BLaER1 treated with 17β-estradiol and CSF1 and Interleukin-3, amounts not matched to agents 10 nM and 100 nM (cell line): ENCODE measurements at regions not wholly inside any gene's neighbourhood (a gene's known extent, or its start where the extent isn't known, plus 50 kb on each side); places are given as distances from the start of the nearest gene placed in this dataset.
"Not testable (repeated sequence)": the region's sequence is repeated elsewhere in the genome, so short reads cannot be mapped to it uniquely, and the experiment has no call there.

Experiments used
- H3K27ac ChIP-seq, 11 experiments: shearing (Covaris generic); formaldehyde crosslinking; 2 replicates each; pipeline ENCODE4 v1.8.1; 2022
- H3K27me3 ChIP-seq, 11 experiments: shearing (Covaris generic); formaldehyde crosslinking; 2 replicates each; pipeline ENCODE4 v1.8.1; 2022
- H3K36me3 ChIP-seq, 11 experiments: shearing (Covaris generic); formaldehyde crosslinking; 2 replicates each; pipeline ENCODE4 v1.8.1; 2022
- H3K4me1 ChIP-seq, 10 experiments: shearing (Covaris generic); formaldehyde crosslinking; 2 replicates each; pipeline ENCODE4 v1.8.1; 2022
- H3K4me2 ChIP-seq, 11 experiments: shearing (Covaris generic); formaldehyde crosslinking; 2 replicates each; pipeline ENCODE4 v1.8.1; 2022
- H3K4me3 ChIP-seq, 10 experiments: shearing (Covaris generic); formaldehyde crosslinking; 2 replicates each; pipeline ENCODE4 v1.8.1; 2022
- H3K9ac ChIP-seq, 11 experiments: shearing (Covaris generic); formaldehyde crosslinking; 2 replicates each; pipeline ENCODE4 v1.8.1; 2022
- H3K9me3 ChIP-seq, 11 experiments: shearing (Covaris generic); formaldehyde crosslinking; replicated peaks in 1 of 11; 2 replicates each; pipeline ENCODE4 v1.8.1; 2022
- H4K20me1 ChIP-seq, 11 experiments: shearing (Covaris generic); formaldehyde crosslinking; 2 replicates each; pipeline ENCODE4 v1.8.1; 2022
- Cebpa-rat ChIP-seq, 11 experiments: shearing (Covaris generic); IDR thresholded peaks; 2 replicates each; pipeline ENCODE4 v1.8.1; 2022

GRCh38 chr4:34464196-34464595, 1780.1 kb downstream of the ARAP2 start:
- Histone ChIP-seq H4K20me1 (no peaks in the 10 kb centered on the region), H3K4me3 (no peak overlapping the region), H3K9ac (no peak overlapping the region), H3K27ac (no peak overlapping the region), H3K9me3 (peaks cover 0 to 7% (median 0%) of the 10 kb centered on the region in 11 experiments; a peak in 3 of 22 replicates), H3K27me3 (peaks cover 0 to 13% (median 0%) of the 10 kb centered on the region in 11 experiments; a peak in 1 of 22 replicates), H3K4me1 (peaks cover 0 to 10% (median 0%) of the 10 kb centered on the region in 10 experiments; a peak in 8 of 20 replicates), H3K4me2 (no peak overlapping the region; a peak in 1 of 22 replicates), H3K36me3 (no peaks in the 10 kb centered on the region)
- no peak for TF ChIP-seq Cebpa-rat (IDR thresholded peaks at IDR 0.05)

DNA sequence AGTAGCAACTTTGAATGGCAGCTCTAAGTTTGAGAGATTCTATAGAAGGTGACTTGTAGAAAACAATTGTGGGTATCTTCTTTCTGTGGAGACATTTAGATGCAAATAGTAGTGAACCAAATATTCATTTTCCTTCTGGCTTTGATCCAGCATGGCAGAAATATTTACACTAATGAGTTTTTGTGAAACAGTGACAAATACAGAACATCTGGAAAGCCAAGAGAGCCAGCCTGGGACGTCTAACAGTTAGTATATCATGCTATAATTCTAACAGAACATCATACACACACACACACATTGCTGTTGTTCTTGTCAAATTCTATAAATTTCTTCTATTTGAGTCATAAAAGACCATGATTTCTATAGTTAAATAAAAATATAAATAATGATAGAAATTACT, 1777.9 kb downstream of the ARAP2 start:
- Histone ChIP-seq H3K9me3 (peaks cover 0 to 7% (median 0%) of the 10 kb centered on the region in 11 experiments; a peak in 3 of 22 replicates), H3K4me3 (no peak overlapping the region), H3K36me3 (no peaks in the 10 kb centered on the region), H3K27me3 (peaks cover 0 to 7% (median 0%) of the 10 kb centered on the region in 11 experiments; a peak in 1 of 22 replicates), H3K4me2 (no peak overlapping the region), H3K27ac (no peak overlapping the region), H3K9ac (no peak overlapping the region), H4K20me1 (no peaks in the 10 kb centered on the region), H3K4me1 (peaks cover 0 to 10% (median 0%) of the 10 kb centered on the region in 10 experiments; a peak in 8 of 20 replicates)
- TF ChIP-seq Cebpa-rat (IDR thresholded peaks at IDR 0.05), result no peak

- H4K20me1 ChIP-seq, result no peaks in the 10 kb centered on the region
- H3K36me3 ChIP-seq, result no peaks in the 10 kb centered on the region
- no peak overlapping the region for H3K9ac ChIP-seq
- no peak overlapping the region for H3K27ac ChIP-seq
- H3K4me2 ChIP-seq, result no peak overlapping the region
- peaks cover 0 to 9% (median 0%) of the 10 kb centered on the region in 10 experiments; a peak in 8 of 20 replicates for H3K4me1 ChIP-seq
- no peaks in the 10 kb centered on the region for H3K27me3 ChIP-seq
- H3K4me3 ChIP-seq, result no peak overlapping the region
- TF ChIP-seq Cebpa-rat (IDR thresholded peaks at IDR 0.05), result no peak
- H3K9me3 ChIP-seq, result peaks cover 0 to 7% (median 0%) of the 10 kb centered on the region in 11 experiments; a peak in 3 of 22 replicates
Measured at GRCh38 chr4:34469516-34469915, 1774.8 kb downstream of the ARAP2 start.

GRCh38 chr4:34485252-34485651, 1759.1 kb downstream of the ARAP2 start:
- Histone ChIP-seq H3K9me3 (no peaks in the 10 kb centered on the region), H3K4me1 (no peaks in the 10 kb centered on the region), H3K36me3 (no peaks in the 10 kb centered on the region), H4K20me1 (no peaks in the 10 kb centered on the region), H3K9ac (no peak overlapping the region), H3K27me3 (no peaks in the 10 kb centered on the region), H3K27ac (no peak overlapping the region), H3K4me2 (no peak overlapping the region), H3K4me3 (no peak overlapping the region)
- no peak for TF ChIP-seq Cebpa-rat (IDR thresholded peaks at IDR 0.05)

DNA sequence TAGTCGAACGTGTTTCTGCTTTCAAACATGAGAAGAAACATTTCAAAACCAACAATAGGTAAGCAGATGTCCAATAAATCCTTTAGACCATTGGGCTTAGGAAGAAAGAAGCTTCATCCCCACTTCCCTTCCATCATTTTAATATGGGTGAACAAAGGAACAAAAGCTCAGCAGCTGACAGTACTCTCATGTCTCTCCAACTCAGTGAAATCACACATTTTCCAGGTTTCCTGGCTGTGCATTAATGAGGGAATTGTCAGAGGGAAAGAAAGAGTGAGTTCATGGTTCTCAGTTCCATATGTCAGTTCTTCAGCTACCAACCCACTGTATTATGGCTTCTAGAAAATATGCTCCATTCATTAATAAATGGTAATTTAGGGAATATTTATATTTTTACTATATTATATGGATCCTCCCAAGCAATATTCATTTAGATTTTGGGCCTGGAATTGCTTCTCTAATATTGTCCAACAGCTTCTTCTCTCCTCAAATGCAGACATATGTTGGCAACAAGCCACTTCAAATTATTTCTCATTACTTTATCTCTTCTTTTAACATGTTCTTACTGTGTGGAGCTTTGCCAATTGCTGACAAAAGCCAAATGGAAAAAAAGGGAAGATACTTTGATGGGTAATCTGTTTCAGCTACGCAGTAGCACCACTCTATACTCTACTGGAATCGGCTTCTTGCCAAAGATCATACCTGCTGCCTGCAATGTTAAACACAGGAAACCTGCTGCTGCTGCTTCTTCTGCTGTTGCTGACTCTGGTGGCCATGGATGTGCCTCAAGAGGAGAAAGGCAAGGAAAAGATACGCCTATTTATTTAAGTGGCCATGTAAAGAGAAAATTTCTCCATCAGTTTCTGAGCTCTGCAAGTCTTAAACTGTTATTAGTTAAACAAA, 1757.6 kb downstream of the ARAP2 start:
- Histone ChIP-seq H3K9ac (no peak overlapping the region), H3K9me3 (0 out of 22 replicates have a peak, but pooled peaks cover 0 to 1% (median 0%) of the 10 kb centered on the region in 11 experiments), H3K4me3 (no peak overlapping the region), H3K27ac (no peak overlapping the region), H3K4me1 (no peaks in the 10 kb centered on the region), H4K20me1 (no peaks in the 10 kb centered on the region), H3K4me2 (no peak overlapping the region), H3K36me3 (no peaks in the 10 kb centered on the region), H3K27me3 (no peaks in the 10 kb centered on the region)
- no peak for TF ChIP-seq Cebpa-rat (IDR thresholded peaks at IDR 0.05)

- no peak for TF ChIP-seq Cebpa-rat (IDR thresholded peaks at IDR 0.05)
- Histone ChIP-seq H3K27me3 (no peaks in the 10 kb centered on the region), H3K4me1 (no peaks in the 10 kb centered on the region), H4K20me1 (no peaks in the 10 kb centered on the region), H3K9me3 (peaks cover 0 to 26% (median 0%) of the 10 kb centered on the region in 11 experiments; a peak in 8 of 22 replicates), H3K4me3 (no peak overlapping the region), H3K27ac (no peak overlapping the region), H3K36me3 (no peaks in the 10 kb centered on the region), H3K4me2 (no peak overlapping the region), H3K9ac (no peak overlapping the region)
Measured at GRCh38 chr4:34492414-34492813, 1751.9 kb downstream of the ARAP2 start.

DNA sequence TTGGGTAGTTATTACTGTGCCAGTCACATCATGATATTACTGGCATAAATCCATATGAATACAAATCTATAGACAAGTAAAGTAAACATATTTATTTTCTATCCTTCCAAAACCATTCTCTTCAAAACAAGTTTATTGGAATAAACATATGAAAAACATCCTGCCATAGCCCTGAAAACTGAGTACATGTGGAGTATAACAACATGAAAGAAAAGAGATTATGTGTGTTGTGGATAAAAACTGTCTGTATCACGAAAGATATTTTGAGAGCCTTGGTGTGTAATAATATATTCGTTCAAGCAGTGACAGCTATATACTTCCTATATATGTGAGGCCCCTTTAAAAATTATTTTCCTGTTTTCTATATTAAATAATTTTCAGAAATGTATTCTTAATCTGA, 1742.2 kb downstream of the ARAP2 start:
- Histone ChIP-seq H3K4me2 (no peak overlapping the region), H3K4me1 (peaks cover 0 to 7% (median 5%) of the 10 kb centered on the region in 10 experiments; a peak in 6 of 20 replicates), H4K20me1 (no peaks in the 10 kb centered on the region), H3K27ac (no peak overlapping the region), H3K9me3 (peaks cover 0 to 14% (median 7%) of the 10 kb centered on the region in 11 experiments; a peak in 7 of 22 replicates), H3K27me3 (no peaks in the 10 kb centered on the region), H3K9ac (no peak overlapping the region), H3K36me3 (no peaks in the 10 kb centered on the region), H3K4me3 (no peak overlapping the region)
- no peak for TF ChIP-seq Cebpa-rat (IDR thresholded peaks at IDR 0.05)

DNA sequence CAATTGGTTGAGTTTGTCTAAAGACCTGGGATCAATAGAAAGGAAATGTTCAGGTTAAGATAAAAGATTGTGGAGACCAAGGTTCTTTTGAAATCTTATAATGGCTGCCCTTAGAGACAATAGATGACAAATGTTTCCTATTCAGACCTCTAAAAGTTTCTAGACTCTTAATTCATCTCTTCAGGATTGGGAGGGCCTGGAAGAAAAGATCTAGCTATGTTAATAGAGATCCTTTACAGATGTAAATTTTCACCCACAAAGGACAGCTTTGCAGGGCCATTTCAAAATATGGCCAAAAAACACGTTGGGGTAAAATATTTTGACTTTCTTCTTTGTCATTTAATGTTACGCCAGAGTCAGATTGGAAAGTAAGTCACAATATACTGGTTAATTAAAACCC, 1739.6 kb downstream of the ARAP2 start:
- H3K9ac ChIP-seq, H3K36me3 ChIP-seq, H3K4me3 ChIP-seq, H4K20me1 ChIP-seq, H3K27ac ChIP-seq, H3K27me3 ChIP-seq, H3K4me1 ChIP-seq, H3K4me2 ChIP-seq: not testable (repeated sequence)
- peaks cover 0 to 14% (median 7%) of the 10 kb centered on the region in 11 experiments; a peak in 7 of 22 replicates for H3K9me3 ChIP-seq

DNA sequence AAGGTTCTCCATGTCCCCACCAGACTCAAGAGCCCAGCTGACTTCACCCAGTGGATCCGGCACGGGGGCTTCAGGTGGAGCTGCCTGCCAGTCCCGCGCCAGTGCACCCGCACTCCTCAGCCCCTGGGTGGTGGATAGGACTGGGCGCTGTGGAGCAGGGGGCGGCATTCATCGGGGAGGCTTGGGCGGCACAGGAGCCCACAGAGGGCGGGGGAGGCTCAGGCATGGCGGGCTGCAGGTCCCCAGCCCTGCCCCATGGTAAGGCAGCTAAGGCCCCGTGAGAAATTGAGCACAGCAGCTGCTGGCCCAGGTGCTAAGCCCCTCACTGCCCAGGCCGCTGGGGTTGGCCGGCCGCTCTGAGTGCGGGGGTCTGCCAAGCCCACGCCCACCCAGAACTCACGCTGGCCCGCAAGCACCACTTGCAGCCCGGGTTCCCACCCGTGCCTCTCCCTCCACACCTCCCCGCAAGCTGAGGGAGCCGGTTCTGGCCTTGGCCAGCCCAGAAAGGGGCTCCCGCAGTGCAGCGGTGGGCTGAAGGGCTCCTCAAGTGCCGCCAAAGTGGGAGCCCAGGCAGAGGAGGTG, 1737.7 kb downstream of the ARAP2 start:
- H3K4me2 ChIP-seq, H3K27me3 ChIP-seq, H3K27ac ChIP-seq, H3K4me1 ChIP-seq, H3K4me3 ChIP-seq, H3K36me3 ChIP-seq, H4K20me1 ChIP-seq, H3K9ac ChIP-seq: not testable (repeated sequence)
- H3K9me3 ChIP-seq, result peaks cover 0 to 14% (median 7%) of the 10 kb centered on the region in 11 experiments; a peak in 7 of 22 replicates
